ENCODE measurements at regions not wholly inside any gene's neighbourhood (a gene's known extent, or its start where the extent isn't known, plus 50 kb on each side); places are given as distances from the start of the nearest gene placed in this dataset.

DNA sequence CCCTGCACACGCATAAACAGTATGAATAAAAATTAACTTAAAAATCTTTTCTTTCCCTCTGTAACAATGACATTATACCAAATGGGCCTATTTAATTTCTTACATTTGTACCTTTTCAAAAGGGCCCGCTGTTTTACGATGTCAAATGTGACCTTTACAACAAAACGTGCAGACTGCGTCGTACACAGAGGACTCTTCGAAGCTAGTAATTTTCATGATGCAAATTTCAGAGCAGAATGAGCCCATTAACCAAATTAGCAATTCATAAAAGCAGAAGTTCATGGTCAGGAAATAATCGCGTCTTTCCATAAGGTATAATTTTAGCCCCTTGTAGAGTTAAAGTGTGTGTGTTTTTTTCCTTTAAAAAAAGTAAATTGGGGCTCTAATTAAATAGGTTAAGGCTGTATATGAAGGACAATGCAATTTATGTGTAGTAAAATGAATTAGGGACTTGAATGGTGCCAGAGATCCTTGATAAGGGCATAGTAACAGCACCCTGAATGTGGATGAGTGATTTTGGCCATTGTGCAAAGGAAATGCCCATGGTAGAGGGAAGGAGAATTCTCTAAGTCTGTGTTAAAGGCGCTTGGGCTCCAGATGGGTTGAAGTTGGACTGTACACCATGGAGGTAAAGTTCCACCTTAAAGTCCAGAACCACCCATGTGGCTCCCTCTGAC lies 546.4 kb upstream of the EEF2KMT start:
- H3K9me3 Mint-ChIP-seq: peaks cover 17% of the 10 kb centered on the region
- H3K4me1 Mint-ChIP-seq (ENCODE audit: low read depth): no peaks in the 10 kb centered on the region
- no peak overlapping the region for H3K27ac Mint-ChIP-seq
- H3K27me3 Mint-ChIP-seq (ENCODE audit: insufficient read depth): no peaks in the 10 kb centered on the region
- no peak overlapping the region for H3K4me3 Mint-ChIP-seq
- intact Hi-C loops (cut with micrococcal nuclease): no loop called here
- no peaks in the 10 kb centered on the region for H3K36me3 Mint-ChIP-seq (ENCODE audit: low read depth)
- no peak for DNase-seq (ENCODE audit: low spot score)

DNA sequence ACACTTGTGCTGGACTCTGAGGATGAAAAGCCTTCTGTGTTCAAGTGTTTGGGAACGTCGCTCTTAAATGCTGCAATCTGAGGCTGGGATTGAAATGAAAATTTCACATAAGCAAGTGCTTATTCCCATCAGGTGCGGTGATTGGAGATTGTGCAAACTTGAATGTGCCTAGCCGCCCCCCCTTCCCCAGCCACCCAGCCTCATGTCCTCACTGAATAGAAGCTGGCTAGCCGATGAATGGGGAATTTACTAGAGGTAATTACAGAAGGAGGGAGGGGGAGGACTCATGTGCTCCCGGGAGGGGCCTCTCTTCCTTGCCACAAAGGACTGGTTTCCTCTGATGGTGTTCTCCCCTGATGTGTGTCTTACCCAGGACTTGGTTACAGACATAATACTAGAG lies 544.8 kb upstream of the EEF2KMT start:
- intact Hi-C loops (cut with micrococcal nuclease): no loop called here
- DNase-seq (ENCODE audit: low spot score): no peak
- Mint-ChIP-seq H3K4me3 (no peak overlapping the region), H3K36me3 (ENCODE audit: low read depth) (no peaks in the 10 kb centered on the region), H3K9me3 (peaks cover 17% of the 10 kb centered on the region), H3K27me3 (ENCODE audit: insufficient read depth) (no peaks in the 10 kb centered on the region), H3K4me1 (ENCODE audit: low read depth) (no peaks in the 10 kb centered on the region), H3K27ac (no peak overlapping the region)

DNA sequence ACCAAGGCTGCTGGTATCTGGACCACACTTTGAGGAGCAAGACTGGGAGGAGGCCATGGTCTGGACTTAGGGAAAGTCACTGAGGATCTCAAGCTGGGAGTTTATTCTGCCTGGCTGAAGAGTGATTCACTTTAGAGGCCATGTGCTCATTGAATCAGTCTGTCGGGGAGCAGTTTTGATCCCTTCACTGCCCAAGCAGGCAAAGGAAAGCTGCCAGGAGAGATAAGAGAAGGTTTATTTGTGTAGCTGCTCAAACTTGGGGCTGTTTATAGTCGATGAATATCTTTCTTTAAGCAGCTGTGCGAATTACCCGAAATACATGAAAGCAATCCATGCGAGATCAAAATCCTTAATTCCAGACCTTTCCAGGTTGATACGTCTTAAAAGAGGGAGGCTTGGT lies 544.4 kb upstream of the EEF2KMT start:
- H3K27me3 Mint-ChIP-seq (ENCODE audit: insufficient read depth): no peaks in the 10 kb centered on the region
- H3K4me3 Mint-ChIP-seq: no peak overlapping the region
- intact Hi-C loops (cut with micrococcal nuclease): no loop called here
- H3K27ac Mint-ChIP-seq: no peak overlapping the region
- no peak for DNase-seq (ENCODE audit: low spot score)
- no peaks in the 10 kb centered on the region for H3K36me3 Mint-ChIP-seq (ENCODE audit: low read depth)
- peaks cover 17% of the 10 kb centered on the region for H3K9me3 Mint-ChIP-seq
- no peaks in the 10 kb centered on the region for H3K4me1 Mint-ChIP-seq (ENCODE audit: low read depth)

DNA sequence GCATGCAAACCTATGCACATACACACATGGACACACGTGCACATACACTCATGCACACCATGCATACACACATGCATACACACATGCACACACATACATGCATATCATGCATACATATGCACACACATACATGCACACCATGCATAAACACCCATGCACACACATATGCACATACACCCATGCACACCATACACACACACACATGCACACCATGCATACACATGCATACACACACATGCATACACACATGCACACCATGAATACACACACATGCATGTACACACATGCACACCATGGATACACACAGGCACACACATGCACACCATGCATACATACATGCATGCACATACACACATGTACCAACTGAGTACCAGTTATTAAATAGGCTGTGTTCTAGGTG lies 543.3 kb upstream of the EEF2KMT start:
- DNase-seq (ENCODE audit: low spot score): no peak
- H3K27ac Mint-ChIP-seq: no peak overlapping the region
- H3K9me3 Mint-ChIP-seq: peaks cover 17% of the 10 kb centered on the region

DNA sequence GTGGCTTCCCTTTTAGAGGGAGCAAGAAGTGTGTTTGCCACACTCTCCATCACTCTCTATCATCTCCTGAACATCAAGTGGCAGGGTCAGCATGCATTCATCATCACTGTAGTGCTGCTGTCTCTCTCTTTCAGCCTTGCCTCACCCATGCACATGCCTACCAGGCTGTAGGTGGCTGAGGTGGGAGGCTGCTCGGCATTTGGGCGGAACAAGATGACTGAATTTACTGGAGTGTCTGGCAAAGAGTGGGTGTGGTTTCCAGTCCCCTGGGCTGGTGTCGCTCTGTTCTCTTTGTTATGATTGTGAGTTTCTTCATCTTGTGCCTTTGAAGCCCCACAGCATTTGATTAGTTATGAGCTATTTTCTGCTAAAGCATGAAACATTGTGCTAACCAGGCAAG lies 541.9 kb upstream of the EEF2KMT start:
- Mint-ChIP-seq H3K27ac (no peak overlapping the region), H3K27me3 (ENCODE audit: insufficient read depth) (no peaks in the 10 kb centered on the region), H3K4me1 (ENCODE audit: low read depth) (no peaks in the 10 kb centered on the region), H3K4me3 (no peak overlapping the region), H3K9me3 (peaks cover 17% of the 10 kb centered on the region), H3K36me3 (ENCODE audit: low read depth) (no peaks in the 10 kb centered on the region)
- no peak for DNase-seq (ENCODE audit: low spot score)
- intact Hi-C loops (cut with micrococcal nuclease): no loop called here

More for the DNA sequence above, 543.3 kb upstream of the EEF2KMT start:
- Mint-ChIP-seq H3K4me3 (no peak overlapping the region), H3K4me1 (ENCODE audit: low read depth) (no peaks in the 10 kb centered on the region), H3K27me3 (ENCODE audit: insufficient read depth) (no peaks in the 10 kb centered on the region), H3K36me3 (ENCODE audit: low read depth) (no peaks in the 10 kb centered on the region)
- intact Hi-C loops (cut with micrococcal nuclease): no loop called here

DNA sequence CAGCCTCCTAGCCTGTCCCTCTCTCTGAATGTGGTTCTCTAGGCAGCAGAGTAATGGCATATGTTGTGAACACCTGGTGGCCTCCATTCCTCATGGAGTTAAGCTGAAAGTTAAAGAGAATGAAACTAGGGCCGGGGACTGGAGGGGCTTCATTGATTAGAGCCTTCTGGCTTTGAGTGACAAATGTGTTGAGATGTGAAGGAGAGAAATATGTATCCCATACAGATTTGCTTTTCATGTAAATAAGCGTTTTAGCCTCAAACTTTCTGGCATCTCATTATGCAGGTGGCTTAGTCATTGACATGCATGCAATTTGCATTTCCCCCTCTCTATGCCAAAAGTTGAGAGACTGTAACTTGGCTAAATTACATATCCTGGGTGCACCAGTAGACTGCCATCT lies 537.7 kb upstream of the EEF2KMT start:
- Mint-ChIP-seq H3K27ac (no peak overlapping the region), H3K4me1 (ENCODE audit: low read depth) (no peaks in the 10 kb centered on the region), H3K36me3 (ENCODE audit: low read depth) (no peaks in the 10 kb centered on the region), H3K9me3 (peaks cover 6% of the 10 kb centered on the region), H3K27me3 (ENCODE audit: insufficient read depth) (no peaks in the 10 kb centered on the region), H3K4me3 (no peak overlapping the region)
- no peak for DNase-seq (ENCODE audit: low spot score)
- intact Hi-C loops (cut with micrococcal nuclease): no loop called here

DNA sequence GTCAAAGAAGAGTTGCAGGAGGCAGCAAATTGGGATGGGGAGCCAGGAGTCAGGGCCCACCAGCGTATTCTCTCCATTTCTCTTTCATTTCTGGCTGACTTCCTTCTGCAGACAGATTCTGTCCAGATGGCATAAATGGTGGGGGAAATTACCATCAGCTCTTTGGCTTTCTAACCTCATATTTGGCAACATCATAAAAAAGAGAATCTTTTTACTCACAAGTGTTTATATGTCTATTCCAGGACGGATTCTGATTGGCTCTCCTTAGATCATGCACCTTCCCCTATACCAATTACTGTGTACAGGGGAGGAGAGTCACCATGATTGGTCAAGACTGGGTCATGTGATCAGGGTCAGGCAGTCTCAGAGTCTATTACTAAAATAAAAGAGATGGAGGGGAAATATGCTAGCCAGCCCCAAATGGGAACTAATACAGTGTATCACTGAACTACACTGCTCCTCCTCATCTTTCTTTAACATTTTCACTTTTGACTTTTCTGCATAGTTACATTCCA lies 537.1 kb upstream of the EEF2KMT start:
- Mint-ChIP-seq H3K27ac (no peak overlapping the region), H3K27me3 (ENCODE audit: insufficient read depth) (no peaks in the 10 kb centered on the region), H3K9me3 (peaks cover under 1% of the 10 kb centered on the region), H3K36me3 (ENCODE audit: low read depth) (no peaks in the 10 kb centered on the region), H3K4me3 (no peak overlapping the region), H3K4me1 (ENCODE audit: low read depth) (no peaks in the 10 kb centered on the region)
- intact Hi-C loops (cut with micrococcal nuclease): no loop called here
- no peak for DNase-seq (ENCODE audit: low spot score)

DNA sequence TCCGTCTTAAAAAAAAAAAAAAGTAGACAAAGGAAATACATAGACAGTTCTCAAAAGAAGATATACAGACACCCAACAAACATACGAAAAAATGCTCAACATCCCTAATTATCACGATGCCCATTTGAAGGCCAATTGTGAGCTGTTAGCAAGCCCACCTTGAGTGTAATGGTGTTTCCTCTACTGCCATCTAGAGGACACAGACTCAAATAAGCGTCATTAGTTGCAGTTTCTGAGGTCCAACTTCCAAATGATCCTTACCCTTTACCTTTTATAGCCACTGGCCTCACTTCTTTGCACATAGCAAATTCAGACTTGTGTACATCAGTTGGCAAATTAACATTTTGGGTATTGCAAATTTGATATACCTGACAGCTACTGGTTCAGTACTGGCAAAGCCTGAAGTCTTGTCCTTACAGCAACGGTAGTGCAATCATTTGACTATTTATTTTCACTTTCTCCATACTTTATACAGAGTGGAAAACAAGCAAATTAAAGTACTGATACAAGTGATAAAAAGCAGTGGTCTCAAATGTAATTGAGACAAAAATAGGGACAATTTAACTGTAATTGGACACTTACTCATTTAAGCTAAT lies 536.3 kb upstream of the EEF2KMT start:
- Mint-ChIP-seq H3K27me3 (ENCODE audit: insufficient read depth) (no peaks in the 10 kb centered on the region), H3K36me3 (ENCODE audit: low read depth) (no peaks in the 10 kb centered on the region), H3K9me3 (no peaks in the 10 kb centered on the region), H3K4me1 (ENCODE audit: low read depth) (no peaks in the 10 kb centered on the region), H3K27ac (no peak overlapping the region), H3K4me3 (no peak overlapping the region)
- DNase-seq (ENCODE audit: low spot score): no peak
- intact Hi-C loops (cut with micrococcal nuclease): no loop called here

DNA sequence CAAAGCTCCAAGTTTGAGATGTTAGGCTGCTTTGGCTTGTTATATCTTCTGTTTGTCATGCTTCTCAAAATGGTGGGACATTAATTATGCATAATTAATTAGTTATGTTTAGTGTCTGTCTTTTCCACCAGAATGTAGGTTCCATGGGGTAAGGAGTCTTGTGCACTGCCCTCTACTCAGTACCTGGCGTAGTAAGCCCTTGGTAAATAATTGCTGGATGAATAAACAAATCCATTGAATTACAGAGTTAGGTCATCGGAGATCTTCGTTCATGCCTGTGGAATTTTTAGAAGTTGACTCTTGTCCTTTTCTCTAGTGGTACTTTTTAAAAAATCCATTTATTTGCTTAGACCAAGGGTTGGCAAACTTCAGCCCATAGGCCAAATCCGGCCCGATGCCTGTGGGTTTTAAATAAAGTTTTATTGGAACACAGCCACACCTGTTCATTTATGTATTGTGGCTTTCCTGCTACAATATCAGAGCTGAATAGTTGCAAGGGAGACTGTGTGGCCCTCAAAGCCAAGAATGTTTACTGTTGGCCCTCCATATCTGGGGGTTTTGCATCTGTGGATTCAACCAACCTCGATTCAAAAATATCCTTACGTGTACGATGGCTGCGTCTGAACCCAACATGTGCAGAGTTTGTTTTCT lies 524.8 kb upstream of the EEF2KMT start:
- intact Hi-C loops (cut with micrococcal nuclease): no loop called here
- Mint-ChIP-seq H3K4me3 (no peak overlapping the region), H3K27ac (no peak overlapping the region), H3K27me3 (ENCODE audit: insufficient read depth) (no peaks in the 10 kb centered on the region), H3K9me3 (peaks cover 13% of the 10 kb centered on the region), H3K36me3 (ENCODE audit: low read depth) (no peaks in the 10 kb centered on the region), H3K4me1 (ENCODE audit: low read depth) (no peaks in the 10 kb centered on the region)
- no peak for DNase-seq (ENCODE audit: low spot score)

DNA sequence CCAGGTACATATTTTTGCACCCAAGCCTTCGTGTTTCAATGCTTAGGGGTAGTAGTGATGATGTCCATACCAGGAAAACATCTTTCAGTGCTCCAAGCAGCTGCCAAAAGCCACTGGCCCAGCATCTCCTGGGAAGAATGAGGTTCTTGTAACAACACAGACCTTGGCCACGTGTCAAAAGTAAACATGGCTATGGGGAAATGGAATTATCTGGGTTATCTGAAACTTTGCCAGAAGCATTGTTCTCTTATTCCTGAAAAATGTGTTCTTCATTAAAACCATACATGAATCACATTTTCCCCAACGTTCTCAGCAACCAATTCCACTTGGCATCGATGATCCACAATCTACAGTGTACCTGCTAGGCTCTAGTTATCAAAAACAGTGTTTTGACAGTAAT lies 524.2 kb upstream of the EEF2KMT start:
- intact Hi-C loops (cut with micrococcal nuclease): no loop called here
- Mint-ChIP-seq H3K4me3 (no peak overlapping the region), H3K27ac (no peak overlapping the region), H3K36me3 (ENCODE audit: low read depth) (no peaks in the 10 kb centered on the region), H3K27me3 (ENCODE audit: insufficient read depth) (no peaks in the 10 kb centered on the region), H3K9me3 (peaks cover 13% of the 10 kb centered on the region), H3K4me1 (ENCODE audit: low read depth) (no peaks in the 10 kb centered on the region)
- DNase-seq (ENCODE audit: low spot score): no peak

DNA sequence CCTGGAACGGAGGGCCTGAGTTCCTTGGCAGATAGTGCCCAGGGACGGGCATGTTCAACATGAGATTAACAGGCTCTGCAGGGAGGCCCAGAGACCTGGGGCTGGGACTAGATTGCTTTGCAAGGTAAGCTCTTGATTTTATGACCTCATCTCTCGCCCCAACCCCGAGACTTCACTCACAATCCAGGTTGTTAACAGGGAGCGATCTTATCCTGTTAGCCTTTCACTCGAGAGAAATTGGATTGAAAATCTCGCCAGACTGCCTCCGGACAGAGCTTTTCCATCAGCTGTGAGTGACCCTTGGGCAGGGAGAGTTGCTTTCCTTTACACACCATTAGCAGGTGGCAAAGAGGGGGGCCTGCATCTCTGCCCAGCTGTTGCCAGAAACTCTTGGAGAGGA lies 521.7 kb upstream of the EEF2KMT start:
- Mint-ChIP-seq H3K27ac (no peak overlapping the region), H3K36me3 (ENCODE audit: low read depth) (no peaks in the 10 kb centered on the region), H3K4me3 (no peak overlapping the region), H3K27me3 (ENCODE audit: insufficient read depth) (peaks cover 3% of the 10 kb centered on the region), H3K4me1 (ENCODE audit: low read depth) (no peaks in the 10 kb centered on the region), H3K9me3 (peaks cover 5% of the 10 kb centered on the region)
- no peak for DNase-seq (ENCODE audit: low spot score)
- intact Hi-C loops (cut with micrococcal nuclease): loop anchor here (5.0 kb wide), 1 partner anchor 377 kb away; no protein-coding TSS in a partner anchor

DNA sequence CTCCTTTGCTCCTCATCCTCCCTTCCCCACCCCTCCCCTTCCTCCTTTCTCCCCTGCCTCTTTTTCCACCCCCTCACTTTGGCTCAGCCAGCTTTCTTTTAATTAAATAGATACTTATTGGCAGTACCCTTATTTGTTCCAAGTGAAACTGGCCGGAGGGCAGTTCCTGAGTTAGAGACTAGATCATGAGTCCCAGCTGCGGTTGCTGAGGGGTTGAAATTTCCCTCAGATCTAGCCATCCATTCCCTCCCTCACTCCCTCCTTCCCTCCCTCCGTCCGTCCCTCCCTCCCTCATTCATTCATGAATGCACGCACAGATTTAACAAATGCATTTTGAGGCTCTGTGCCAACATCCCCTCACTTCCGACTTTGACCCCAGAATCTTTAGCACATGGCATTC lies 519.2 kb upstream of the EEF2KMT start:
- no peak for DNase-seq (ENCODE audit: low spot score)
- intact Hi-C loops (cut with micrococcal nuclease): loop anchor here (5.0 kb wide), 1 partner anchor 375 kb away; no protein-coding TSS in a partner anchor
- H3K4me3 Mint-ChIP-seq: no peak overlapping the region
- peaks cover 5% of the 10 kb centered on the region for H3K9me3 Mint-ChIP-seq
- no peaks in the 10 kb centered on the region for H3K4me1 Mint-ChIP-seq (ENCODE audit: low read depth)
- peaks cover 3% of the 10 kb centered on the region for H3K27me3 Mint-ChIP-seq (ENCODE audit: insufficient read depth)
- no peaks in the 10 kb centered on the region for H3K36me3 Mint-ChIP-seq (ENCODE audit: low read depth)
- H3K27ac Mint-ChIP-seq: no peak overlapping the region
